ENCODE measurements at regions not wholly inside any gene's neighbourhood (a gene's known extent, or its start where the extent isn't known, plus 50 kb on each side); places are given as distances from the start of the nearest gene placed in this dataset.

- no peak overlapping the region for H3K27ac Mint-ChIP-seq (ENCODE audit: unreplicated experiment)
- peaks cover 6% of the 10 kb centered on the region for H3K27me3 Mint-ChIP-seq (ENCODE audit: low read depth)
- H3K4me1 Mint-ChIP-seq (ENCODE audit: low read depth), result no peaks in the 10 kb centered on the region
- H3K4me3 Mint-ChIP-seq (ENCODE audit: unreplicated experiment), result no peak overlapping the region
- no peak for DNase-seq (ENCODE audit: low spot score)
- no peaks in the 10 kb centered on the region for H3K36me3 Mint-ChIP-seq (ENCODE audit: low read depth)
- peaks cover 7% of the 10 kb centered on the region for H3K9me3 Mint-ChIP-seq (ENCODE audit: low read depth)
- TF ChIP-seq CTCF (IDR thresholded peaks at IDR 0.05), result no peak
Measured at GRCh38 chr18:73952296-73952946, 195.2 kb downstream of the FBXO15 start.

- TF ChIP-seq CTCF (IDR thresholded peaks at IDR 0.05), result no peak
- Mint-ChIP-seq H3K27me3 (ENCODE audit: low read depth) (peaks cover 4% of the 10 kb centered on the region), H3K9me3 (ENCODE audit: low read depth) (peaks cover 11% of the 10 kb centered on the region), H3K27ac (ENCODE audit: unreplicated experiment) (no peak overlapping the region), H3K4me1 (ENCODE audit: low read depth) (no peaks in the 10 kb centered on the region), H3K36me3 (ENCODE audit: low read depth) (no peaks in the 10 kb centered on the region), H3K4me3 (ENCODE audit: unreplicated experiment) (no peak overlapping the region)
- DNase-seq (ENCODE audit: low spot score), result no peak
Measured at GRCh38 chr18:73950116-73950700, 197.4 kb downstream of the FBXO15 start.

- no peaks in the 10 kb centered on the region for H3K4me1 Mint-ChIP-seq (ENCODE audit: low read depth)
- no peak overlapping the region for H3K27ac Mint-ChIP-seq (ENCODE audit: unreplicated experiment)
- TF ChIP-seq CTCF (IDR thresholded peaks at IDR 0.05), result no peak
- peaks cover 11% of the 10 kb centered on the region for H3K9me3 Mint-ChIP-seq (ENCODE audit: low read depth)
- H3K36me3 Mint-ChIP-seq (ENCODE audit: low read depth), result no peaks in the 10 kb centered on the region
- no peak overlapping the region for H3K4me3 Mint-ChIP-seq (ENCODE audit: unreplicated experiment)
- no peak for DNase-seq (ENCODE audit: low spot score)
- no peaks in the 10 kb centered on the region for H3K27me3 Mint-ChIP-seq (ENCODE audit: low read depth)
Measured at GRCh38 chr18:73948497-73948896, 199.1 kb downstream of the FBXO15 start.

- TF ChIP-seq CTCF (IDR thresholded peaks at IDR 0.05), result no peak
- no peak for DNase-seq (ENCODE audit: low spot score)
- H3K36me3 Mint-ChIP-seq (ENCODE audit: low read depth), result no peaks in the 10 kb centered on the region
- no peak overlapping the region for H3K4me3 Mint-ChIP-seq (ENCODE audit: unreplicated experiment)
- H3K27me3 Mint-ChIP-seq (ENCODE audit: low read depth), result no peaks in the 10 kb centered on the region
- no peaks in the 10 kb centered on the region for H3K4me1 Mint-ChIP-seq (ENCODE audit: low read depth)
- H3K27ac Mint-ChIP-seq (ENCODE audit: unreplicated experiment), result no peak overlapping the region
- H3K9me3 Mint-ChIP-seq (ENCODE audit: low read depth), result peaks cover 11% of the 10 kb centered on the region
Measured at GRCh38 chr18:73948084-73948483, 199.6 kb downstream of the FBXO15 start.

GRCh38 chr18:73947180-73947921 lies 200.3 kb downstream of the FBXO15 start:
- DNase-seq (ENCODE audit: low spot score), result no peak
- H3K4me3 Mint-ChIP-seq (ENCODE audit: unreplicated experiment), result no peak overlapping the region
- no peaks in the 10 kb centered on the region for H3K36me3 Mint-ChIP-seq (ENCODE audit: low read depth)
- H3K27me3 Mint-ChIP-seq (ENCODE audit: low read depth), result no peaks in the 10 kb centered on the region
- no peaks in the 10 kb centered on the region for H3K4me1 Mint-ChIP-seq (ENCODE audit: low read depth)
- no peak overlapping the region for H3K27ac Mint-ChIP-seq (ENCODE audit: unreplicated experiment)
- H3K9me3 Mint-ChIP-seq (ENCODE audit: low read depth), result peaks cover 11% of the 10 kb centered on the region
- TF ChIP-seq CTCF (IDR thresholded peaks at IDR 0.05), result no peak
